GM18951 (cell line): ENCODE measurements at regions not wholly inside any gene's neighbourhood (a gene's known extent, or its start where the extent isn't known, plus 50 kb on each side); places are given as distances from the start of the nearest gene placed in this dataset.

Source experiments
- POLR2A ChIP-seq: IDR thresholded peaks from 4 replicates; pipeline ENCODE4 v1.6.1; 2011; ENCODE audit warnings: mild to moderate bottlenecking; ENCODE audit not compliant: insufficient read length, insufficient read depth; ENCODE audit errors: extremely low read depth
- in situ Hi-C: fragments of 300-500 bp; cut with MboI; formaldehyde crosslinking; loops from one replicate; pipeline ENCODE4 v1.12.0; 2022; ENCODE audit warnings: low sequenced_read_pairs, mixed read lengths, inconsistent platforms; ENCODE audit not compliant: unreplicated experiment

DNA sequence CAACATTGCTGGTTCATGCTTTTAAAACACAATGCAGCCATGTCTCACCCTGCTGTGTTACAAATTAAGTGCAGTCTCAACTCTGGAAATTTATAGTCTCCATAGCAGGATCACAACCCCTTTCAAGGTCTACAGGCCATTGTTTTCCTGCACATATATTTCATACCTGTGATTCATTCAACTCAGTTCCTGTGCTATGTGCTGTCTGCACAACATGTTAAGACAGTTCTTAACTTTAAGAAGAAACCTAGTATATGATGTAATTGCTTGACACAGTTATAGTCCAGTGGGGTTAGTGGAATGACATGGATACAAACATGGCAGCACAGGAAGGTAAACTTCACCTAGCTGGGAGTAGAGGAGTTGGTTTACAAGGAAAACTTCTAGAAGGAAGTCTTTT, 106.4 kb downstream of the IFI44 start:
- no peak for TF ChIP-seq POLR2A
- in situ Hi-C loops = no loop called here

DNA sequence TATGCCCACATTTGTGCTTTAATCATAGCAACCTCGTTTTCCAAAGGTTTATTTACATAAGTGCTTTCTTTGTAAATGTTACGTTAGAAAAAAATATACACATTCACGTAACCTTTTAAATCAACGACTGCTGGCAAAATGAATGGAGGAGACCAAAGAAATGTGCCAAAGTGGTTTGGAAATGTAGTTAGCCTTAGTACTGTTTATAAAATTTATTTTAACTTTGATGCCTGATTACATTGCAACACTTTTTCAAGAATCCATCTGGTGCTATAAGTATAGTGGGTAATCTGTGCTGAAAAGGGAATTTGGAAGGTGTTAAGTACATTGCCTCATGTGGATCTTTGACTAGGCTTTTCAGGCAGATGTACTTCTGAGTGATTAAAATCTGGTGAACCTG, 108.9 kb downstream of the IFI44 start:
- in situ Hi-C loops = no loop called here
- TF ChIP-seq POLR2A = no peak

DNA sequence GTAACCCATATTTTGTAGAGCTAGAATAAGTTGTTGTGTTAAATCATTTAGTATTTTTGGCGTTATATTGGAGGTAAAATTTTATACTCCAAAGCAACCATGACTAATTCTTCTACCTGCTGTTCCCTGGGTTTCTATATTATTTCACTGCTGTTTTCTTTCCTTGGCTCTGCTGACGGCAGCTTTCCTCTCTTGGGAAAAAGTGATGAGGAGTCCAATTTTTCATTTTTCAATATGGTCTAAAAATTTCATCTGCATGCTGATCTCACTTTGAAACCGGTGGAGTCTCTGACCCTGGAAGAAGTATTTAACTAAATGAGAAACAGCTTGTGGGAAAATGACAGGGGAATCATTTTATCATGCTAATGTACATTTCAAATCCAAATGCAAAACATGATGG, 110.2 kb downstream of the IFI44 start:
- no peak for TF ChIP-seq POLR2A
- in situ Hi-C loops = no loop called here

DNA sequence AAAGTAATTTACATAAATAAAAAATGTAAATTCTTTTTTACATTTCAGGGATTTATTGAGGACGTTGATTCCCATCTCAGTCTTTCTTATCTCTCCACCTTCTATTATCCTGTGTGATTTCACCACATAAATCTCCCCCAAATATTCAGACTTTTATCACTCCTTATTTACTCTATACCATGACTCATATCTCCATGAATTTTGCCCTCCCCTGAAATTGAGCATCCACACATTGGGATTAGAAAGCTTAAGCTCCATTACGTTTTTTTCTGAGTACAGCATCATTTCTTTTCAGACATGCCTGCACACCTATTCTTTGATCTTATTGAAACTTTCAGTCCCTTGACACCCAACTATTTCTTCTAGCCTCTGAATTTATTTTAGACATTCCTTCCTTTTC, 111.2 kb downstream of the IFI44 start:
- TF ChIP-seq POLR2A = no peak
- in situ Hi-C loops = no loop called here

DNA sequence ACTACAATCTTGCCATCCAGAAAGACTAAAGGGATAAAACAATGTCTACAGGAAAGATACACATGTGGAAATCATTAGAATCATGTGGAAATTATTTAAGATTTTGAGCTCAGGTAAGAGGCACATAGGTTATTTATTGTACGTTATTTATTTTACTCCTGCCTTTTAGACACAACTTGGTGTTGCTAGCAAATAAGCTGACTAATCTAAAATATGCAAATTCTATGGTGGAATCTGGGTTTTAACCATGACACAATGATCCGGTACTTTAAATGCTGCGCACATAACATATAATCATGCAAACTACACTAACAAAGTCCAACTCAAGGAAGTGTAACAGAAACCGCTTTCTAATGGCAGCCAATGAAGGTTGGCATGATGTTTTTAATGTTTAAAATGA, 112.5 kb downstream of the IFI44 start:
- in situ Hi-C loops = no loop called here
- TF ChIP-seq POLR2A = no peak

DNA sequence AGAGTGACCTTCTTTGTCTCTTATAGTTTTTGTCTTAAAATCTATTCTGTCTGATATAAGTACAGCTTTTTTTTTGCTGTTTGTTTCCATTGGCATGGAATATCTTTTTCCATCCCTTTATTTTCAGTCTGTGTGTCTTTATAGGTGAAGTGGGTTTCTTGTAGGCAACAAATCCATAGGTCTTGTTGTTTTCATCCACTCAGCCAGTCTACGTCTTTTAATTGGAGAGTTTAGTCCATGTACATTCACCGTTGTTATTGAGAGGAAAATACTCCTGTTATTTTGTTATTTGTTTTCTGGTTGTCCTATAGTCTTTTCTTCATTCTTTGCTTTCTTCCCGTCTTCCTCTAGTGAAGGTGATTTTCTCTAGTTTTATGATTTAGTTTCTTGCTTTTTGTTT, 115.9 kb downstream of the IFI44 start:
- in situ Hi-C loops = no loop called here
- TF ChIP-seq POLR2A = no peak

DNA sequence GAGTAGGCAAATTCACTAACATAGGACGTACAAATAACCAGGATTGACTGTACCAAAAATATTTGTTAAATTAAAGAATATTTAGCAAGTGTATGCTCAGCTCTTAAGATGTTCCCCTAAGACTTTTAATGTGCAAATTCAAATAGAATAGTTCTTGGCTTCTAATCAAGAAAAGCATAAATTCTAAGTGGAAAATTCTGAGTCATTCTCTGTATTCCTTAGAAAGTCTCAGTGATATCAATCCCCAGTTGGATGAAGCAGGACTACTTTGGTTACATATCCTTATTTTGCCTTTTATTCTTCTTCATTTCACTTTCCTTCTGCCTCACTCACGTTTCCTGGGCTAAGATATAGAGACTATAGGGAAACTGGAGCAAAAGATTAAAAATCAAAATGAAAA, 130.2 kb downstream of the IFI44 start:
- in situ Hi-C loops = no loop called here
- no peak for TF ChIP-seq POLR2A

DNA sequence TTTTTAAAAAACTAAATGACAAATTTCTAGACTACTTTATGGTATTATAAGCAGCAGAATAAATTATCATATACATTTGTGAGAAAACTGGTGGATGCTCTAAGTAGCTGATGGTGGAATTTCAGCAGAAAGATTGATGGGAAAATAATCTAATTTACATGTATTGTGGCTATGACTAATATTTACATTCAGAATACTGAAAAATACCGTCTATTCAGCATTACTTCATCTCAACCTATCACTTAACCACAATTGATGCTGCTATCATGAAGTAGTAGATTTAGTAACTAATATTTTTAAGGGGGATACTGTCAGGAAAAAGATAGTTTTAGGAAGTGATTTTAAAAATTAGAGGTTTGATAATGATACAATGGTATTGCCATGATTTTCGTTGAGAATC, 137.9 kb downstream of the IFI44 start:
- no peak for TF ChIP-seq POLR2A
- in situ Hi-C loops = no loop called here

DNA sequence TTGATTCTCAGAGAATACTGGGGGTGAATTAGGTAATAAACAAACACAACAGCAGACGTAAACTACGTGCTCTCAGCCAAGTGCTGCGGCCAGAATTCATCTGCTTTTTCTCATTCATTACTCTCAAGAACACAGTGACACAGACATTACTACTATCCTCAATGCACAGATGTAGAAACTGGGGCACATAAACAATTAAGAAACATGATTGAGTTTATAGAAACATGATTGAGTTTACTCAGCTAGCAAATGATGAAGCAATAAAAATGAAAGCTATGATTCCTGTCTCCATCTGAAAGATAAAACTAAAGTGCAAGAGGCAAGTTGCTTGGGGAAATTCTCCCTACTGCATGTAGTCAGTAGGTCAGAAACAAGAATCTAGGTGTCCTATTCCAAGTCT, 140.5 kb downstream of the IFI44 start:
- in situ Hi-C loops = no loop called here
- TF ChIP-seq POLR2A = no peak

DNA sequence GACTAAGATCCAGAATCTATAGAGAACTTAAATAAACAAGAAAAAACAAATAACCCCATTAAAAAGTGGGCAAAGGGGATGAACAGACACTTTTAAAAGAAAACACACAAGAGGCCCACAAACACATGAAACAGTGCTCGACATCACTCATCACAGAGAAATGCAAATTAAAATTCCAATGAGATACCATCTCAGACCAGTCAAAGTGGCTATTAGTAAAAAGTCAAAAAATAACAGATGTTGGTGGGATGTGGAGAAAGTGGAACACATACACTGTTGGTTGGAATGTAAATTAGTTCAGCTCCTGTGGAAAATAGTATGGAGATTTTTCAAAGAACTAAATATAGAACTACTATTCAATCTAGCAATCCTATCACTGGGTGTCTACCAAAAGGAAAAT, 143.1 kb downstream of the IFI44 start:
- no peak for TF ChIP-seq POLR2A
- in situ Hi-C loops = no loop called here

DNA sequence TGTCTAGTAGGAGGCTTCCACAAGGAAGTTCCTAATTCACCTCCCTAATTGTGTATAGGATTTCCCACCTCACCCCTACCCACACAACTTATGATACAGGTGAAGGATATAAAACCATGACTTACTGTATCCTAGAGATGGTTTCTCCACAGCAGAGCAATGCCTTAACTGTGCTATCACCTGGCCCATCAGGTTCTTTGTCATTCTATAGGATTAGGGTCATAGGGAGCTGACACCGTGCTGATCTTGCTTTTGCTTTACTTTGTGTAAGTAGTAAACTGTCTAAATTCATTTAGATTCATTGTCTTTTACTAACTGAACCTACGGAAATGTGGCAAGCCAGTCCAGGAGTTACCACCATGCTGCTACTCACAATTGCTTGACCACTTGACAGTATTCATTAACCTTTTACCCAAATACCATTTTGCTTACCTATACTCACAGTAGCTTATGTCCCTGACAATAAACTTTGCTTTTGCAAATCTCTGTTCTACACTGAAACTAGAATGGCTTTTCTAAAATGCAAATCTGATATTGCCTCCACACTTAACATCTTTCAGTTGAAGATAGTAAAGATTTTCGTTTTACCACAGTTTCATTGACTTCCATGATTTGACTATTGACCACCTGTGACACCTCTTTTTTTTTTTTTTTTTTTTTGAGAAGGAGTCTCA, 147.6 kb downstream of the IFI44 start:
- TF ChIP-seq POLR2A = no peak
- in situ Hi-C loops = no loop called here

DNA sequence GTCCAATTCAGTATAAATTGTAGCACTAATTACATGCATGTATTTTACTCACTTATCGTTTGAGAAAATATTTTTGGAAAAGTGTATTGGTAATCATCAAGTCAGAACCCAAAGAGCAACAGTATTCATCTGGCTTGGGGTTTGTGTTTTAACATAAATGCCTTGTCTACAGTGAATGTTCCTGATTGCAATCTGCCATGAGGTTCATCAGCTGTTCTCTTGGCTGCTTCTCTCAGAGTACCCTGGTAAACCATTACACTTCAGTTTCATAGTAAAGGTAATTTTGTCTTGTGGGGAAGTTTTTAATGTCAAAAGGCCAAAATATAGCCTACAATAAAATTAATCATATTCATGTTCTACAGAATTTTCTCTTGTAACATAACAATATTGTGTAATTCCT, 150.3 kb downstream of the IFI44 start:
- in situ Hi-C loops = no loop called here
- no peak for TF ChIP-seq POLR2A

DNA sequence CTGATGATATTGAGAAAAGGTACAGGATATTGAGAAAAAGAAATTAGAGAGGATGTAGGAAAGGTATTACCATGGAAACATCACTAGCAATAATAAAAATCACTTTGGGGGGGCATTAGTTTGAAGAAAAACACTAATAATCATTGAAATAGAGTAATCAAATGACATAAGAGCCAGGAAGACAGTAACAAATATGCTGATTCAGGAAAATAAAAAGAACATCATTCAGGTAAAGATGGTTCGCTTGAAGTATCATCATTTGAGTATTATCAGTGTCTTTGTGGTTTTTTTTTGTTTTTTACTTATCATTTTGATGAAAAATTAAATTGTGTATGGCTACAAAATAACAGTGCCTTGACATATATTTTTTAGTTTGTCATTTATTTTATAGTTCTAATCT, 164.5 kb downstream of the IFI44 start:
- in situ Hi-C loops = no loop called here
- no peak for TF ChIP-seq POLR2A

DNA sequence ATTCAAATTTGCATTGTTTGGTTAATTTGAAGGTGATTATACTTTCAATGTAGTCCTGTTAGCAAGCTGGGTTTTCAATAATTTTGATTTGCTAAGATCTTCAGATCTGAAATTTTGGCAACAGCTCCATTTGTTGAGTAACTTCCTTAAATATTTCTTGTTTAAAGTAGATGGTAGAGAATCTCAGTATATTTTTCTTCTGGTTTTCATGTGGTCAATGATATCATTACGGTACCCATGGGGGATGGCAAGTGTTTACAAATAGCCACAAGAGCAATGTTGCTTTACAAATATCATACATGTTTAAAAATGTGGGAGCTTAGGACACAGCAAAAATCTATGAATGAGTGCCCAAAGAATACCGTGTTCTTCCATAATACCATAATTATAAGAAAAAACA, 175.9 kb downstream of the IFI44 start:
- no peak for TF ChIP-seq POLR2A
- in situ Hi-C loops = loop anchor here (25.0 kb wide), 1 partner anchor 537 kb away; no protein-coding TSS in a partner anchor

DNA sequence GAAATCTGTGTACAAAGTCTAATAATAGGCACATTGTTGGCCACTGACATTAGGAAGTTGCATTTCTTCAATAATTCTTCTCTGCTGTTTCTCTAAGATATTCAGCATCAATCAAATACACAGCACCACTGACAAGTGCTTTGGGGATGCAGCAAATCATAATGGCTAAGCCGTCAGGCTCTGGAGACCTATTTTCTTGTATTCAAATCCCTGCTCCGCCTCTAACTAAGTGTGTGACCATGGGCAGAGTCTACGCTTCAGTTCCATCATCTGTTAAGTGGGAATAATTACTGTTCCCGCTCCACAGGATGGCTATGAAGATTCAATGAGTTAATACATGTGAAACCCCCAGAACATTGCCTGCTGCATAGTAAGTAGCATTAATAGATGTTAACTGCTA, 176.9 kb downstream of the ADGRL4 start:
- TF ChIP-seq POLR2A = no peak
- in situ Hi-C loops = loop anchor here (25.0 kb wide), 1 partner anchor 533 kb away; no protein-coding TSS in a partner anchor

DNA sequence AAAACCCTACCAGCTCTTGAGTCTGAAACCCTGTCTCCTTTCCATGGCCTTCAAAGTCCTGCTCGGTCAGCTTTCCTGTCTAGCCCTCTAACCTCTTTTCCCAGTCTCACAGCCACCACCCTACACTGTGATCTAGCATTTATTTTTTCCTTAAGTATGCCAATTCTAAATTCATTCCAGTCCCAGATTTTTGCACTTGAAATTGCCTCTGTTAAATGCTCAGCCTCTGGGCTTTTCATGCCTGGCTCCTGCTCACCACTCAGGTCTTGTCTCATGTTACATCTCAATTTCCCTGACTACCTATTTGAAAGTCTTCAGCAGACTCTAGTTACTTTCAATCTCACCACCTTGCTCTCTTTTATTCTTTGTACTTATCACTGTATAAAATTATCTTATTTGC, 176.2 kb downstream of the ADGRL4 start:
- TF ChIP-seq POLR2A = no peak
- in situ Hi-C loops = loop anchor here (25.0 kb wide), 1 partner anchor 532 kb away; no protein-coding TSS in a partner anchor
